BJ (cell line): ENCODE measurements at regions not wholly inside any gene's neighbourhood (a gene's known extent, or its start where the extent isn't known, plus 50 kb on each side); places are given as distances from the start of the nearest gene placed in this dataset.
"Not testable (repeated sequence)": the region's sequence is repeated elsewhere in the genome, so short reads cannot be mapped to it uniquely, and the experiment has no call there.

Experiments
- CTCF ChIA-PET: fragments of 350-600 bp; formaldehyde crosslinking; extraction: SDS; loops from one replicate; lab custom pipeline; 2021; ENCODE audit warnings: antibody characterized with exemption, inconsistent platforms; lab: Yijun Ruan, JAX
- POLR2A ChIA-PET: fragments of 300-600 bp; sonication (Branson Sonifier 250); formaldehyde crosslinking; extraction: SDS; loops from one replicate; lab custom pipeline; 2021; ENCODE audit warnings: antibody characterized with exemption; lab: Charles Lee
- DNase-seq: peaks from one replicate; pipeline ENCODE4 v3.0.0-alpha.2; 2011; ENCODE audit warnings: low read depth
- H3K27me3 ChIP-seq: 2 replicates; pipeline ENCODE4 v1.6.0; 2011; ENCODE audit warnings: low read length; ENCODE audit not compliant: control insufficient read depth, insufficient read depth
- H3K36me3 ChIP-seq: 2 replicates; pipeline ENCODE4 v1.5.1; 2011; ENCODE audit warnings: low read length; ENCODE audit not compliant: control insufficient read depth, insufficient read depth
- H3K4me3 ChIP-seq: 2 replicates; pipeline ENCODE4 v1.5.1; 2011; ENCODE audit warnings: low read depth, mild to moderate bottlenecking, control low read depth, low read length
- TF ChIP-seq, protein P1 (sequence below): IDR thresholded peaks from 2 replicates; pipeline ENCODE4 v1.5.1; 2011; ENCODE audit warnings: low read depth, mild to moderate bottlenecking, control low read depth, inconsistent platforms, low read length, moderate library complexity; ENCODE audit not compliant: insufficient read depth

DNA sequence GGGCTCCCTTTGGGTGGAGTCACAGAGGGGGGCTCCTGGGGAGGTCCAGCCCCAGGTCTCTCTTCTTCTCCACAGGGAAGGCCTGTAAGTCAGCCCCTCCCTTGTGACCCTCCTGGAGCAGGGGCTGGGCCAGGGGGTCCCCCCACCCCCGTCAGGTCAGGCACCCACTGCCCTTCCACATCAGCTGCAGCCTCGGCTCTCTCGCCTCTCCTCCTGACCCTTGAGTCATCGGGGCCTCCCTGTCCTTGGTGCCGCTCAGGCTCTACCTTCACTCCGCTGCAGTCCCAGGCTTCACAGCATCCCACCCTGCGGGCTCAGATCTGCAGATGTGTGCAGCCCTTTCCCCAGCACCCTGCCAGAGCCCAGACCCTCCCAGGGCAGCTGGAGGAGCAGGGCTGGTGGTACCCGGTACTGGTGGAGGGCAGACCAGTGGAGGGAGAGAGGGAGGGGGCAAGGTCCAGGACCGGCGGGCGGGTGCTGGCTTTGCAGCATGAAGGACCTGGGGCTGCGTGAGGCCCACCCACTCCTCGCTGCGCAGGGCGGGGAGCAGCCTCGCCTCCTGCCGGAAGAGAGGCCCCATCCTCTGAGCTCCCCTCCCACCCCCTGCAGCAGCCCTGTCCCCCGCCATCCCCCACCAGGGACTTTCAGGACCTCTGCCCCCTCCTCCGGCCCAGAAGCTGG, 117.1 kb downstream of the FAM53A start:
- no peak overlapping the region for H3K4me3 ChIP-seq
- no peaks in the 10 kb centered on the region for H3K36me3 ChIP-seq
- H3K27me3 ChIP-seq, result 0 out of 2 replicates have a peak, but pooled peaks cover 1% of the 10 kb centered on the region
- no peak for DNase-seq
- CTCF ChIA-PET, result interaction anchor here (1.2 kb wide), 1 partner anchor 19 kb away, joined by 3 read pairs; no protein-coding TSS in a partner anchor
- POLR2A ChIA-PET, result no interaction called here
- TF ChIP-seq, protein P1, sequence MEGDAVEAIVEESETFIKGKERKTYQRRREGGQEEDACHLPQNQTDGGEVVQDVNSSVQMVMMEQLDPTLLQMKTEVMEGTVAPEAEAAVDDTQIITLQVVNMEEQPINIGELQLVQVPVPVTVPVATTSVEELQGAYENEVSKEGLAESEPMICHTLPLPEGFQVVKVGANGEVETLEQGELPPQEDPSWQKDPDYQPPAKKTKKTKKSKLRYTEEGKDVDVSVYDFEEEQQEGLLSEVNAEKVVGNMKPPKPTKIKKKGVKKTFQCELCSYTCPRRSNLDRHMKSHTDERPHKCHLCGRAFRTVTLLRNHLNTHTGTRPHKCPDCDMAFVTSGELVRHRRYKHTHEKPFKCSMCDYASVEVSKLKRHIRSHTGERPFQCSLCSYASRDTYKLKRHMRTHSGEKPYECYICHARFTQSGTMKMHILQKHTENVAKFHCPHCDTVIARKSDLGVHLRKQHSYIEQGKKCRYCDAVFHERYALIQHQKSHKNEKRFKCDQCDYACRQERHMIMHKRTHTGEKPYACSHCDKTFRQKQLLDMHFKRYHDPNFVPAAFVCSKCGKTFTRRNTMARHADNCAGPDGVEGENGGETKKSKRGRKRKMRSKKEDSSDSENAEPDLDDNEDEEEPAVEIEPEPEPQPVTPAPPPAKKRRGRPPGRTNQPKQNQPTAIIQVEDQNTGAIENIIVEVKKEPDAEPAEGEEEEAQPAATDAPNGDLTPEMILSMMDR, result no peak

DNA sequence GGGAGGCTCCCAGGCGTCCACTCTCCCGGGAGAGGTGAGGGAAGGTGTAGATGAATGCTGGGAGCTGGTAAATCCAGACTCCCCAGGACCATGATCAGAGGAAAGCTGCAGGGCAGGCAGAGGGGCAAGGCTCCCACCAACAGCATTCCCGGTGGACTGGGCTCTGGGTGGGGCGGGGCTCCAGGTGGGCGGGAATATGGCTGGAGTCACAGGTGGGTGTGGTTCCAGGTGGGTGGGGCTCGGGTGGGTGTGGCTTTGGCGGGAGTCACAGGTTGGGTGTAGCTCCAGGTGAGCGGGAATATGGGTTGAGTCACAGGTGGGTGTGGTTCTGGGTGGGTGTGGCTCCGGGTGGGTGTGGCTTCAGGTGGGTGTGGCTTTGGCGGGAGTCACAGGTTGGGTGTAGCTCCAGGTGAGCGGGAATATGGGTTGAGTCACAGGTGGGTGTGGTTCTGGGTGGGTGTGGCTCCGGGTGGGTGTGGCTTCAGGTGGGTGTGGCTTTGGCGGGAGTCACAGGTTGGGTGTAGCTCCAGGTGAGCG, 117.7 kb downstream of the FAM53A start:
- POLR2A ChIA-PET, DNase-seq, H3K27me3 ChIP-seq, H3K36me3 ChIP-seq, H3K4me3 ChIP-seq: not testable (repeated sequence)
- CTCF ChIA-PET, result interaction anchor here (1.2 kb wide), 1 partner anchor 19 kb away, joined by 3 read pairs; no protein-coding TSS in a partner anchor

GRCh38 chr4:1565598-1566295, 118.4 kb downstream of the FAM53A start:
- Histone ChIP-seq H3K36me3 (no peaks in the 10 kb centered on the region), H3K4me3 (no peak overlapping the region), H3K27me3 (0 out of 2 replicates have a peak, but pooled peaks cover 3% of the 10 kb centered on the region)
- no peak for DNase-seq
- ChIA-PET CTCF (no interaction called here), POLR2A (no interaction called here)
- TF ChIP-seq, protein P1, result no peak

- H3K36me3 ChIP-seq, result no peaks in the 10 kb centered on the region
- POLR2A ChIA-PET, result no interaction called here
- no peak for DNase-seq
- H3K4me3 ChIP-seq, result no peak overlapping the region
- CTCF ChIA-PET, result no interaction called here
- 0 out of 2 replicates have a peak, but pooled peaks cover 3% of the 10 kb centered on the region for H3K27me3 ChIP-seq
- TF ChIP-seq, protein P1, result no peak
Observed at GRCh38 chr4:1564535-1565375, 119.4 kb downstream of the FAM53A start.

GRCh38 chr4:1563768-1564485, 120.2 kb downstream of the FAM53A start:
- TF ChIP-seq, protein P1, result no peak
- ChIA-PET CTCF (interaction anchor here (1.8 kb wide), 1 partner anchor 16 kb away, joined by 10 read pairs; no protein-coding TSS in a partner anchor), POLR2A (no interaction called here)
- DNase-seq, result no peak
- no peak overlapping the region for H3K4me3 ChIP-seq
- H3K27me3 ChIP-seq, result 0 out of 2 replicates have a peak, but pooled peaks cover 4% of the 10 kb centered on the region
- H3K36me3 ChIP-seq, result no peaks in the 10 kb centered on the region
